NOMO-1 (cell line): ENCODE measurements at regions not wholly inside any gene's neighbourhood (a gene's known extent, or its start where the extent isn't known, plus 50 kb on each side); places are given as distances from the start of the nearest gene placed in this dataset.

Experiments used
- DNase-seq, 2 experiments: peaks; one replicate each; lab custom pipeline; 2025; ENCODE audit not compliant: unreplicated experiment in 2 of 2; lab: John Stamatoyannopoulos, UW

DNA sequence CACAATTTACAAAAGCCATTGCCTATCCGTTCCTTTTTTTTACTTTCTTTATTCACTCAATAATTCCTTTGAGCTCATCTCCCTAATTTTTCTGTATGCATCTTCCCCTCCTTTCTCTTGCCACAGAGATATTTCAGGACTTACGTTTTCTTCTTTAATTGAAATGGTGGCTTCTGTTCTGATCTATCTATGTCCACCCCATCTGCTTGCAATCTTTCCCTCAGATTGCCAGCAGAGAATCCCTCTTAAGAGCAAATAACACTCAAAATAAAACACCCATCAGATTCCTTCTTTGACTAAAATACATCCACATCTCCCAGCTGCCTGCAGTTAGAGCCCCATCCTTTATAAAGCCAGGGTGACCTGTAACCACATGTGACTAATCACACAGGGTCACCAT, 478.6 kb downstream of the EFNB2 start:
- DNase-seq: no peak

DNA sequence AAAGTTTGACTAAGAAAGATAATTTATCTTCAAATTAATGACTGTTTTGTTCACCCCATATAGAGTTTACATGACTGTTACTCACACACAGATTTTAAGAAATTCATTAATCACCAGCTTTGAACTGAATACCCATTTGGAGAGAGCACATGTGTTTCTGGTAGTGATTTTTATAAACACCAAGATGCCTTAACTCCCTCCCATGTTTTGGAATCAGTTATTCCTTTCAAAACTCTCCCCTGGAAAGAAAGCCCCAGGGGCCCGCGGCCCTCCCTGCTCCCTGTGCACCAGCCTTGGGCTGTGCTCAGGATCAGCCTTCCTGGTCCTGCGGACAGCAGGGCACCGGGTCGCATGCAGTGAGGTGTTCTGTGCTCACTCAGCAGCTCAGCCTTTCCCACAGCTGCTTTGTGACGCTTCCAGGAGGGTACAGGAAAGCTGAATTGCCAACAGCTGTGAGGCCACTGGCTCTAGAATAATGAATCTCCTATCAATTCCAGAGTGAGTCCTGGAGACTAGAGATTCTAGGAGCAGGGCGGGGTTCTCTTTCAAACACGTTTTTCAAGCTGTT, 483.2 kb downstream of the EFNB2 start:
- DNase-seq: no peak

DNA sequence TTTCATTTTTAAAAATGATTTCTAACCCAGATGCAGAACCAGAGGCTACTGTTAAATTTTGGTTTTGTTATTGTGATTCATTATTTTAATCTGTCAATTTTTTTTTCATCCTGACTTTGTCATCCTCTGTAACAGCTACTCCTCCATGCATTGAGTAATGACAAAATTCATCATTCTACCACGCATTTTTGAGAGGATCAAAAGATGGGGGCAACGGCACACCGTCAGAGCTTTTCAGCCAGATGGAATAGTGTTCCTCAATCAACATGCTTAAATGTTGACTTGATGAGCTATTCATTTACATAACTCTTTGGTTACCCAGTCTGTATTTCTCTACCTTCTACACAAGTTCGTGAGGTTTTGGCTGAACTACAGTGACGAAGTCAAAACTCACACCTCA, 486.3 kb downstream of the EFNB2 start:
- DNase-seq: no peak

DNA sequence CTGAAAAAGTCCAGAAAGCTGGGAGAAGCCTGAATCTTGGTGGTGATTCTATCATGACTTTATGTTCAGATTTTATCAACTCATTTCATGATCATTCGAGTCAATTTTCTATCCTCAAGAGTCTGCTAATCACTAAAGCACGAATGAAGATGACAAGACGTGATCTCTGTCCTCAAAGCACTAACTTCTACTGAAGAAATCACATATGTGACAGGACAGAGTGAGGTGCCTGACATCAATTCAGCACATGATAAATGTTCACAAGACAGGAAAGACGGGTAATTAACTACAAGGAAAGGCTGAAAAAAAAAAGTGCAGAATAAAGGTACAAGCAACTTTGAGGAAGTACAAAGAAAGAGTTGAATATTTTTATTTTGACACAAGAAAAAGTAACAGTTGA, 487.1 kb downstream of the EFNB2 start:
- no peak for DNase-seq

DNA sequence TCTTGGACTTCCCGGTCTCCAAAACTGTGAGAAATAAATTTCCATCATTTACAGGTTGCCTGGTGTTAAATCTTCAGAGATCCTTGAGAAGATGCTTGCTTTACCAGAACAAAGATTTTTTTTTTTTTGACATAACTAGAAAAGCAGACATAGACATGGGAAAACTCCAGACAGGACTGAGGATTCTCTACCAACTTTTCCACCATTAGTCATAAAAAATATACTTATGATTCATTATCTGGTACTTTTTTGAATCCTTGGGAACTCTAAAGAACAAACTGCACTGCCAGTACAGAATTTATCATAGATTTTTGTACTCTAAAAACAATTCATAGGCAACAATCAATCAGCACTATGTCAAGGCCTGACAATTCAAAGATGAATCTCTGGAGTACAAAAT, 487.6 kb downstream of the EFNB2 start:
- DNase-seq: no peak

DNA sequence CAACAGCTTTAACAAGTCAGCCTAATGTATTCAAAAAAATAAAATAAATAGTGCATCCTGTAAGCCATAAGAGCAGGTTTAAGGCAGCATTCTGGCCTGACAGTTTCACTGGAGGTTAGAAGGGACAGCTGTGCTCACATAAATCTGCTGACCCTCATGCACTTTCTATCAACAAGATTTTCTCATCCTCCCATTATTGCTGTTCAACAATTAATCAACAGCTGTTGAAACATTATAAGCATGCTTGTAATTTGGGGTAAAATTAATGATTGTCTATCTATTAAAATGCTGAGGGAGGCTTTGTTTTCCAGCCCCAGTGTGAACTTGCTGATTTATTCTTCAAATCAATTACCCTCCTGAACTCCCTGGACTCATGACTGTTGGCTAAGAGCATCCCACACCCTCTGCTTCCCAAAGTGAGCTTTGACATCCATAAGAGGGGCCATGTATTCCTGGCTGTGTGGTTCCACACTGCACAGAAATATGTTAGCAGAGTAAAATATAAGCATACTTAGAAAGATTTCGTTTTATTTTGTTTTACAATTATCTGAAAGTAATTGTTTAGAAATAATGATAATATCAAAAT, 492.4 kb downstream of the EFNB2 start:
- no peak for DNase-seq

DNA sequence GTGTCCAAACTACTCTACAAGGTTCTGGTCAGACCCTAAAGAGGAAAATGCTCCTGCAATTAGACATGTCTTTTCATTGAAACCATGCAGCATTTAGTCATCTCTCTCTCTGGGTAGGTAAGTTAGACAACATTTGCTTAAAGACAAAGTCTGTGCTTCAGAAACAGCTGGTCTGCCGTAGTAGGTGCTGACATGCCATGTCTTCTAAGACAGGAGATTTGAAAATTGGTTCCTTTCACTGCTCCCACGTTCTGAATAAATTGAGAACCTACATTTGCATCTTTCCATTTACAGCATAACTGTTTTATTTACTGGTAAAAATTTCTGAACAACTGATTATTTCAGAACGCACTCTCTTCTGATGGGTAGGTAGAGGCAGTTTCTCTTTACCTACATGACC, 494.0 kb downstream of the EFNB2 start:
- no peak for DNase-seq

DNA sequence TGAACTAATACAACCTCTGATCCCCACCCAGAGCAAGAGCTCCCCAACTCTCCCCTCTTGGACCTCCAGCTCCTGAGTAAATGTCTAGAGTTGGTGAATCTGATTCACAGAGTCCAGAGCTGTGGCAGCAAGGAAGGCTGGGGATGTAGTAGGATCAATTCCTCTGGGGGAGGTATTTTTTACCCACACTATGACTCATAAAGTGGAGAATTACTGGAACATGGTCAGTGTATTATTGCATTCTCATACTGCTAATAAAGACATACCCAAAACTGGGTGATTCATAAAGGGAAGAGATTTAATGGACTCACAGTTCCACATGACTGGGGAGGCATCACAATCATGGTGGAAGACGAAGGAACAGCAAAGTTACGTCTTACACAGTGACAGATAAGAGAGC, 496.7 kb downstream of the EFNB2 start:
- DNase-seq: no peak

DNA sequence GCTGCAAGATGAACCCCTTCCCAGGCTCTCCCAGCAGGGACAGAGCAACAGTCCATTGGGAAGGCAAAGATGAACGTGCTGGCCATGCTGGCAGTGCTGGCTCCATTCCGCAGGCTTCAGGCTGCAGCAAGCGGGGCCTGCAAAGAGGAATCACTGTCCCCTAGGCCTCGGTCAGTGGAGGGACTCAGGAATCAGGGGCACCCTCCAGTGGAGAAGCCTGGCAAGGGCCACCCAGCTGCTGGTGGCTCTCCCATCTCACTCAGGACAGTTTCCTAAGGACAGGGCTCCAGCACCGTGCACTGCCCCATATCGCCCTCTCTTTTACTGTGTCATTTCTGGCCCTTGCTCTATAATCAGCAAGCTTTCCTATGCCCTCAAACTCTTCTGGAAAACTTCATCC, 498.6 kb downstream of the EFNB2 start:
- no peak for DNase-seq

DNA sequence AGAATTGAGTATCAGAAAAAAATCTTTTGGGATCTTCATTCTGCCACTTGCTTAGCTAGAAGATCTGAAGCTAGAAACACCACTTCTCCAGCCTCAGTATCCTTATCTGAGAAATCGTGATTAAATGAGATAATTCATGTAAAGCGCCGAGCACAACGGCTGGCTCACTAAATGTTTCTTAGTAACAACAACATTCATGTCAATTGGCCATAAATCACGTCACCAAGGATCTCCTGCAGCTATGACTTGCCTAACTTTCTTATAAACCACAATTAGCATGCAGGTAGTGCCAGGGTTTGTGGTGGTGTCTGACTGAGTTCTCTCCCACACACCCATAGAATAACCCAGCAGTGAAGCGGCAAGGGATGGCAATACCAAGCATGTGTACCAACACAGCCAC, 501.3 kb downstream of the EFNB2 start:
- DNase-seq: no peak

DNA sequence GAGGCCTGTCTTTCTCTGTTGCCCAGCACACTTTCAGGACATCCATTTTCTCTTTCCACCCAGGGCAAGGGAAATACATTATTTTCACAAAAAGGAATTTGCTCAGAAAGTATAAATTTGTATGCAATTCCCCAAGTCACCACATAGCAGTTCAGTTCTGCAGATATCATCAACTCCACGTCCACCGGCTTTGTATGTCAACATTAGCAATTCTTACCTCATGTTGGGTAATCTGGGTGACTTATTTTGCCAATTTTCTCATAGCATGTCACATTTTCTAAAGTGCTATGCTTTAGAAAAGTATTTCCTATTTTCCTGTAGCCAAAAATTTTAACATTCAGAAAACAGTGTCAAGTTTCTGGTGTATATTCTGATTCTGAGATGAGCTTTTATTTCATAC, 501.8 kb downstream of the EFNB2 start:
- DNase-seq: peak in 1 of 2 experiments; percentile 14

DNA sequence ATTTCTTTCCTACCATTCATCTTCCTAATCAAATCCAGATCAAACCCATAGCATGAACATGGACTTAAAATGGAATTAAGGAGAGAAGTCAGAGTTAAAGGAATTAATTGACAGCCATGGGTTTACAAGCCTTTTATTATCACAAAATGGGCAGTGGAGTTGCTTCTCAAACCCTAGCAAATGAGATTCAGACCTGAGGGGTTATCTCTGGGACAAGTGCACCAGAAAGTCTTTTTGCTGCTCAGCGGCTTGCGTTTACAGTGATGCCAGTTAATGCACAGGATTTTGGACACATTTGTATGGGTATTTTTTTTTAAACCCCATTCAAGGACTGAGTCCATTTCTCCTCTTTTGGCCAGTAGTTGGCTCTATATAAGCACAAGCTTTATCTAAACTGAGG, 503.0 kb downstream of the EFNB2 start:
- no peak for DNase-seq

DNA sequence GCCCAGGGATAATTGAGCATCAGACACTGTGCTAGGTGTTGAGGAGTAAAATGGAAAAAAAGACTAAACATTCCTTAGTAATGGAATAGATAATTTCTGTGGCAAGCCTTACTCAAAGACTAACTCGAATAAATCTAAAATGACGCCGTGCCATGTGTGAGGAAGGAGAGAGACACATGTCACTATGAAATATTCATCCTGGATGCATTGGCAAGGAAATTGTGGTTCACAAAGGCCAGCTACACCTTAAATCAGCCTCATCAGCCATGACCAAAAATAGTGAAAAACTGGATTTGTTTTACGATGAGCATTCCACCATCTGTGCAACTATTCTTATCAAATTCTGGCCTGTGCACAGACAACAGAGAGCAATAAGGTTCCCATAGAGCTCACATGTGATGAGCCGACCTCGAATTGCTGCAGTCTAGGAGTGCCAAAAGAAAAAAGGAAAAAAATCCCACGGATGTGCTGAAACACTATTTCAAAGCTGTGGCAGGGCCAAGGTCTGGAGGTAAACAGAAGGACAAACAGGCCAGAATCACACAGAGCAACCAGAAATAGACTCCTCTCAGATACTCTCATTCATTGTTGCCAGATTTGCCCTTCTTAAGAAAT, 505.7 kb downstream of the EFNB2 start:
- DNase-seq: no peak

DNA sequence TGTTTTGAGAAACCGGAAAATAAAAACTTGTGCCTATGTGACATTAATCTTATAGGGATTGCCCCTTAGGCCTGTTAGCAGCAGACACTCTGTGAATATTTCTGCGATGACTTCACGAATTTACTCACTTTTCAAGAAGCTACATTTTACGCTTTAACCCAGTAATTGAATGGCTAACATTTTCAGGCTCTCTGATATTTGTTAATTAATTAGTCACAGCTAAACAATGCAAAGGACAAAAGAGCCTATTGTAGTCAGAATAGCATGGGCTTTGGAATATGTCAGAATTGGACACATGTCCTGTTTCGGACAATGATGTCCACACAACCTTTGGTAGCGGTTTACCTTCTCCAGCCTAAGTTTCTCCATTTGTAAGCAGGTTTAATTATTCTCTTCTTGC, 506.6 kb downstream of the EFNB2 start:
- DNase-seq: no peak

DNA sequence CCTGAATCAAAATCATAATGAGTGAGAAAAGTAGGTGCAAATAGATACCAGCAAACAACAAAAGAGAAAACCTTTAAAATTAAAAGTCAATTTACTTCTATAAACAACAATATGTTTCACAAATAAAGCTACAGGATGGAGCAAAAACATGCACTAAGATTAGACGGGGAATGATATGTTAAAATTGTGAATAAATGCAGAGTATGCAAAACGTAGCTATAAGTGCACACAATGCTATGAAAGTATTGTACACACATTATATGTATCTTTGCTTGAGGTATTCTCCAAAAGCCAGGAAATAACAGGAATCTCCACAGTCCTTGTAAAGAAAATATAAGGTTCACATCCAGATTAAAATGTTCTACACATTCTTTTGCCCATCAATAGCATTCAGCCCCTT, 523.9 kb downstream of the EFNB2 start:
- DNase-seq: no peak

DNA sequence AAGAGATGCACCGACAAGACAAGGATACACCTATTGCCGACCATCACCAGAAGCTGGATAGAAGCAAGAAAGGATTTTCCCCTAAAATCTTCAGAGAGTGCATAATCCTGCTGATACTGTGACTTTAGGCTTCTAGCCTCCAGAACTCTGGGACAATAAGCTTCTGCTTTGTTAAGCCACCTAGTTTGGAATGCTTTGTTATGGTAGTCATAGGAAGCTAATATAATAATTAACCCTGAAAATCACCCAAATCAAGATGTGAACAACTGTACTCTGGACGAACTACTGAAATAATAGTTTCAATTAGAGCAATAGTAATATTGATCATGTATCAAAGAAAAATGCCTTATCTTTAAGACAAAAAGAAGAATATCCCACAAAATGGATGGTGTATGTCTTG, 524.6 kb downstream of the EFNB2 start:
- DNase-seq: no peak

DNA sequence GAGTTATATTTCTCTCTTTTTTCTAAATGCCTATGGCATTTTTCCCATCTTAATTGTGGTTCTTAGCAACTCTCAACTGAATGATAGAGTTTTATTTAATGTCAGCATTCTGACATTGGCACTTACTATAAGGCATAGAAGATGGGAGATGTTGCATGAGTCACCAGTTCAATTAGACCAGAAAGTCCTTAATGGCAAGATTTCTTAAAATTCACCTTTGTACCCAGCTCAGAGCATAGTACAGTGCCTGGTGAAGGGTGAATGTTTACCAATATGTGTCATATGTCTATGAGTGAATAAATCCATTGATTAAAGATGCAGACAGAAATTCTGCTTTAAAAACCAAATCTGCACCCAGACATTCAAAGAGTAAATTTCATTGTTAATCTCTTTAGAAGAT, 526.9 kb downstream of the EFNB2 start:
- DNase-seq: no peak

DNA sequence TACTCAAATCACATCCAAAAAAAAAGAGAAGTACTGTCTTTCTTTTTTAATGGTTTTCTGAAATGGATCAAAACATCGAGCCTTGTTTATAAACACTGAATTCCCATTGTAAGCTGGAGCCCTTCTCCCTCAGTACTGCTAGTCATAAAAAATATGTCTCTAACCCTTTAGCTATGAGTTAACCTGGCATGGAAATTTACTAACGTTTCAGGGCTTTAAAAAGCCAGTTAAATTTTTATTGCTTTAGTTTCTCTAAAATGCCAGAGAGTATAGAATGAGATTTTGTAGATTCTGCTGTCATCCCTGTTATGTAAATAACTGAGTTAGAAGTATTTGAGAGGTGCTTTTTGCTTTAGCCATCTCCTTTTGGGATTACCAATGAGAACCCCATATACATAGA, 528.3 kb downstream of the EFNB2 start:
- DNase-seq: no peak

DNA sequence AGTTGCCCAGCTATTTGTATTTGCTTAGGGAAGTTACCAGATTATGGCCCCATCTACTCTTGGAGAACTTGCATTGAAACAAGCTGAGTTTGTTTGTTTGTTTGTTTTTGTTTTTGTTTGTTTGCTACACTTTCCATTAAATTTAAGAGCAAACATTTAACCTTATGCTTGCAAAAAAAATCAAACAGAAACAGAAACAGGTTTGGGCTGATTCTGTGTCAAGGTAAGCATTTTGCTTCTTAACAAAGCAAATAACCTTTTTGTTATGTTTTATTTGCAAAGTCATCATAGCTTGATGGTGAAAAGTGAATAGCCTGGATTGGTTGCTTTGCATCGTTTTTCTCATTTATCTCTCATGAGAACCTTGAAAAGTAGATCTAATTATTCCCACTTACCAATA, 531.8 kb downstream of the EFNB2 start:
- DNase-seq: no peak

DNA sequence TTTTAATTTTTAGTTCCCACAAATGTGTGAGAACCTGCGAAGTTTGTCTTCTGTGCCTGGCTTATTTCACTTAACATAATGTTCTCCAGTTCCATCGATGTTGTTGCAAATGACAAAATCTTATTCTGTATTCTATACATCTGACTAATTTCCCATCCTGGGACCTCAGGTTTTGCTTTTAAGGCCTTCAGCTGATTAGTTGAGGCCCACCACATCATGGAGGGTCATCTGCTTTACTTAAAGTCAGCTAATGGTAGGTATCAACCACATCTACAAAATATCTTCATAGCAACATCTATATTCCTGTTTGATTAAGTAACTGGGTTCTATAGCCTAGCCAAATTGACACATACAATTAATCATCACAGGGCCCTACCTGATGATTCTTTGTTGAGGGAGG, 534.0 kb downstream of the EFNB2 start:
- DNase-seq: no peak

DNA sequence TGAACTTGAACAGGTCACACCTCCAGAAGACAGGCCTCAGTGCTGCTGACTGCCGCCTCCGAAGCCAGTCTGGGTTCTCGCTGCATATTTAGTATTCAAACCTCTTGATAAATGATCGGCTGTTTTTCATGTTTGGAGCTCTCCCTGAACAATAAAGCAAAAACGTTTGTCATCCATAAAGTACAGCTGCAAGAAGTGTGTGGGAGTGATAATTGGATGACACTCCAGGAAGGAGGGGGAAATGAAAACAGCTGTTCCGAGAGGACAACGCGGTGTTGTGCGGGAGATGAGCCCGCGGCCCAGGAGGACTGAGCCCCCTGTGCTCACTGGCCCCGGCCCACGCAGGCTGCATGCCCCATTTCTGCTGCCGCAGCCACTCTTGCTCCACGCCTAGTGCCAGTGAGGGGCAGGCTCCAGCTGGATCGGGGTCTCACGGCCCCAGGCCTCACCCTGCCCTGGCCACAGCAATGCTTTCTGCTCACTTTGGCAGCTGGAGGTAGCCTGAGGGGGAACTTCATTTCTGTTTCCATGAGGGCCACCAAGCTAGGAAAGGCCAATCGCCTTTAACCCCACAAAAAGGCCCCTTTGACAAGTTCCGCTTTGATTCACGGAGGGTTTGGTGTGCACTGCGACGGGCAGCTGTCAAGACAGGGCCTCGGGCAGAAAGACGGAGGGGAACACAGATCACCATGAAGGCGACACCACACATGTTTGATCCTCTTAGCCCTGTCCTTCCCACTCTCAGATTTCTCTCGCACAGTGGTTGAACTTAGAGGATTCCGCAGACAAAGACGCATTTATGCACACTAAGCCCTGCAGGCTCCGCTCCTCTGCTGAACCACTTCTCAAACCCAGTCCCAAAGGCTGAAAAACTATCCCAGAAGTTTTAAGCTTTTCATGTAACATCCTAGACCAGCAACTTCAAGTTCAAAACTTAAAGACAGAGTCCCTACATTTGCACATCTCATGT, 537.6 kb downstream of the EFNB2 start:
- DNase-seq: no peak
